NCI-H1092 treated with DMSO at 0.1 percent for 48 hours (cell line): ENCODE measurements at regions not wholly inside any gene's neighbourhood (a gene's known extent, or its start where the extent isn't known, plus 50 kb on each side); places are given as distances from the start of the nearest gene placed in this dataset.

Experiments
- DNase-seq: peaks from one replicate; lab custom pipeline; 2025; lab: John Stamatoyannopoulos, UW

- no peak for DNase-seq
These were observed 326.7 kb downstream of the ATP23 start for GRCh38 chr12:58268069-58268468.

- no peak for DNase-seq
These were observed 328.1 kb downstream of the ATP23 start for GRCh38 chr12:58269476-58269875.

- no peak for DNase-seq
These were observed 329.8 kb downstream of the ATP23 start for GRCh38 chr12:58270966-58271705.

GRCh38 chr12:58272461-58272860 lies 331.1 kb downstream of the ATP23 start:
- DNase-seq = no peak

- DNase-seq = no peak
These were observed 335.9 kb downstream of the ATP23 start for GRCh38 chr12:58277231-58277630.

- DNase-seq = no peak
These were observed 342.2 kb downstream of the ATP23 start for GRCh38 chr12:58283553-58283952.

- DNase-seq = no peak
These were observed 344.2 kb downstream of the ATP23 start for GRCh38 chr12:58285551-58285950.

GRCh38 chr12:58286353-58286752 lies 345.0 kb downstream of the ATP23 start:
- no peak for DNase-seq

- DNase-seq = no peak
These were observed 346.8 kb downstream of the ATP23 start for GRCh38 chr12:58288190-58288589.

- DNase-seq = no peak
These were observed 349.7 kb downstream of the ATP23 start for GRCh38 chr12:58291106-58291505.

GRCh38 chr12:58293308-58293982 lies 352.1 kb downstream of the ATP23 start:
- no peak for DNase-seq

GRCh38 chr12:58295268-58295667 lies 353.9 kb downstream of the ATP23 start:
- no peak for DNase-seq

- DNase-seq = no peak
These were observed 355.5 kb downstream of the ATP23 start for GRCh38 chr12:58296863-58297262.

- no peak for DNase-seq
These were observed 357.4 kb downstream of the ATP23 start for GRCh38 chr12:58298803-58299202.

- no peak for DNase-seq
These were observed 358.0 kb downstream of the ATP23 start for GRCh38 chr12:58299371-58299770.

- DNase-seq = no peak
These were observed 359.8 kb downstream of the ATP23 start for GRCh38 chr12:58301038-58301729.

GRCh38 chr12:58301730-58302122 lies 360.4 kb downstream of the ATP23 start:
- no peak for DNase-seq

GRCh38 chr12:58302487-58303011 lies 361.2 kb downstream of the ATP23 start:
- DNase-seq = peak; percentile 26

GRCh38 chr12:58306266-58307000 lies 365.1 kb downstream of the ATP23 start:
- no peak for DNase-seq

GRCh38 chr12:58309806-58310205 lies 368.4 kb downstream of the ATP23 start:
- no peak for DNase-seq

- no peak for DNase-seq
These were observed 369.0 kb downstream of the ATP23 start for GRCh38 chr12:58310368-58310767.
